Keratinocyte (primary cell): ENCODE measurements at regions not wholly inside any gene's neighbourhood (a gene's known extent, or its start where the extent isn't known, plus 50 kb on each side); places are given as distances from the start of the nearest gene placed in this dataset.

Source experiments
- EZH2 ChIP-seq: IDR thresholded peaks from one replicate; pipeline ENCODE4 v1.6.1; 2012; ENCODE audit warnings: inconsistent platforms, mild to moderate bottlenecking, low read length, moderate library complexity
- TF ChIP-seq, protein P1 (sequence below), 3 experiments: IDR thresholded peaks in 1 of 3; conservative IDR thresholded peaks in 1 of 3; optimal IDR thresholded peaks in 1 of 3; 2 replicates in 2 of 3; 3 replicates in 1 of 3; pipeline versions ENCODE3 to v1.5.1; 2011; ENCODE audit warnings: low read length in 3 of 3, mild to moderate bottlenecking in 3 of 3, moderate library complexity in 2 of 3, control low read depth in 1 of 3, inconsistent platforms in 1 of 3; ENCODE audit not compliant: insufficient read depth in 2 of 3; ENCODE audit errors: extremely low read depth in 1 of 3

DNA sequence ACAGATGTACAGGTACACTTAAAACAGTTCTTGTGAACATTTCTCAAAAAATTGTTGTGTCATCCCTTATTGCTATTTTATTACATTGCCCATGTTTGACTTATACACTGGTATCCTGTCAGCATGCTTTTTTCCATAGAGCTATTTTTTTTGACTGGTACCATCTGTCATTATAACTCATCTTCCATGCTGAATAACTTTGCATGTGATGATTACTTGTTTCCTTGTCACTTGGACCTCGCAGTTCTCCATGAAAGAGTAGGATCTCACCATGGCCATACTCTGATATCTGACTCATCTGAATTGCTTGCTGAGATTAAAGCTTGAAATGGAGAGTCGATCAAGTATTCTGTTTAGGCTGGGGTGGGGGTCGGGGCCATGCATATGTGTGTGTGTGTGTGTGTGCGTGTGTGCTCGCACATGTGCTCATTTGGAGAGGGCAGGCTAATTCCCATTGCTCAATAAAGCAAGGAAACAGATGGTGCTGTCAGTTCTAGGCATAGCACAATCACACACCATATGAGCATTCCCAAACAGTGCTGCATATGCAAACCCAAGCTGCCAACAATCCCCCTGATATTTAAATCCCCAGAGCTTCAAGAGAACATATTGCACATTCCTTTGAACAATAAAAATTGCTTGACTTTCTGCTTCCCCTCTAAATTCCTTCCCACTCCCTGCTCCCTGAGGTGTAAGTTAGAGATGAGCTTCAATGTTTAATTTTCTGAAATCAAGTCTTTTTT lies 62.9 kb downstream of the NHLRC3 start:
- TF ChIP-seq, protein P1, sequence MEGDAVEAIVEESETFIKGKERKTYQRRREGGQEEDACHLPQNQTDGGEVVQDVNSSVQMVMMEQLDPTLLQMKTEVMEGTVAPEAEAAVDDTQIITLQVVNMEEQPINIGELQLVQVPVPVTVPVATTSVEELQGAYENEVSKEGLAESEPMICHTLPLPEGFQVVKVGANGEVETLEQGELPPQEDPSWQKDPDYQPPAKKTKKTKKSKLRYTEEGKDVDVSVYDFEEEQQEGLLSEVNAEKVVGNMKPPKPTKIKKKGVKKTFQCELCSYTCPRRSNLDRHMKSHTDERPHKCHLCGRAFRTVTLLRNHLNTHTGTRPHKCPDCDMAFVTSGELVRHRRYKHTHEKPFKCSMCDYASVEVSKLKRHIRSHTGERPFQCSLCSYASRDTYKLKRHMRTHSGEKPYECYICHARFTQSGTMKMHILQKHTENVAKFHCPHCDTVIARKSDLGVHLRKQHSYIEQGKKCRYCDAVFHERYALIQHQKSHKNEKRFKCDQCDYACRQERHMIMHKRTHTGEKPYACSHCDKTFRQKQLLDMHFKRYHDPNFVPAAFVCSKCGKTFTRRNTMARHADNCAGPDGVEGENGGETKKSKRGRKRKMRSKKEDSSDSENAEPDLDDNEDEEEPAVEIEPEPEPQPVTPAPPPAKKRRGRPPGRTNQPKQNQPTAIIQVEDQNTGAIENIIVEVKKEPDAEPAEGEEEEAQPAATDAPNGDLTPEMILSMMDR (optimal IDR thresholded peaks at IDR 0.05 in 1 of 3, IDR thresholded peaks at IDR 0.05 in 1 of 3, conservative IDR thresholded peaks at IDR 0.05 in 1 of 3; ENCODE audit: extremely low read depth in 1 of 3, insufficient read depth in 2 of 3, low read length in 3 of 3), result no peak
- no peak for TF ChIP-seq EZH2
